HL-60 (cell line): ENCODE measurements at regions not wholly inside any gene's neighbourhood (a gene's known extent, or its start where the extent isn't known, plus 50 kb on each side); places are given as distances from the start of the nearest gene placed in this dataset.

ENCODE experiments used
- CTCF ChIP-seq: IDR thresholded peaks from one replicate; pipeline ENCODE4 v1.5.1; 2011; ENCODE audit warnings: low read length, control low read depth, inconsistent platforms; ENCODE audit not compliant: insufficient read depth
- REST ChIP-seq: IDR thresholded peaks from 2 replicates; pipeline ENCODE4 v1.6.1; 2012; ENCODE audit warnings: low read depth; ENCODE audit not compliant: insufficient replicate concordance
- SPI1 ChIP-seq: IDR thresholded peaks from 2 replicates; pipeline ENCODE4 v1.6.1; 2012; ENCODE audit warnings: low read depth, mild to moderate bottlenecking, borderline replicate concordance

GRCh38 chr15:58268746-58269267 lies 130.6 kb downstream of the AQP9 start:
- TF ChIP-seq REST, result no peak
- TF ChIP-seq CTCF, result no peak
- TF ChIP-seq SPI1, result no peak
